RWPE2 (cell line): ENCODE measurements at regions not wholly inside any gene's neighbourhood (a gene's known extent, or its start where the extent isn't known, plus 50 kb on each side); places are given as distances from the start of the nearest gene placed in this dataset.

Source experiments
- ATAC-seq: fragments of 200-7000 bp; cut with Tn5 transposase; 3 replicates; pipeline ENCODE4 v1.9.1; 2021; ENCODE audit warnings: low read depth
- DNase-seq: peaks from one replicate; pipeline ENCODE4 v3.0.0-alpha.2; 2020; ENCODE audit warnings: low spot score
- H3K27ac ChIP-seq: fragments of 450-650 bp; 2 replicates; pipeline ENCODE4 v1.5.1; 2017; ENCODE audit warnings: mild to moderate bottlenecking; ENCODE audit not compliant: poor library complexity, severe bottlenecking
- H3K27me3 ChIP-seq: fragments of 250-450 bp; sonication (Bioruptor Pico); 2 replicates; pipeline ENCODE4 v1.5.1; 2021; ENCODE audit warnings: mild to moderate bottlenecking, moderate library complexity; ENCODE audit not compliant: insufficient read depth, poor library complexity, severe bottlenecking
- H3K36me3 ChIP-seq: fragments of 250-450 bp; sonication (Bioruptor Pico); 2 replicates; pipeline ENCODE4 v1.5.1; 2020; ENCODE audit warnings: low read depth, mild to moderate bottlenecking, moderate library complexity
- H3K4me1 ChIP-seq: fragments of 250-450 bp; sonication (Bioruptor Pico); 2 replicates; pipeline ENCODE4 v1.5.1; 2021; ENCODE audit warnings: mild to moderate bottlenecking, moderate library complexity; ENCODE audit not compliant: insufficient read depth, poor library complexity, severe bottlenecking
- H3K4me3 ChIP-seq: fragments of 250-450 bp; sonication (Bioruptor Pico); 2 replicates; pipeline ENCODE4 v1.5.1; 2021; ENCODE audit warnings: mild to moderate bottlenecking, moderate library complexity; ENCODE audit not compliant: severe bottlenecking
- H3K9me3 ChIP-seq: fragments of 250-450 bp; sonication (Bioruptor Pico); 2 replicates; pipeline ENCODE4 v1.5.1; 2021; ENCODE audit warnings: mild to moderate bottlenecking, moderate library complexity; ENCODE audit not compliant: severe bottlenecking
- CTCF ChIP-seq: fragments of 450-650 bp; IDR thresholded peaks from one replicate; pipeline ENCODE4 v1.5.1; 2017; ENCODE audit warnings: mild to moderate bottlenecking, moderate library complexity; ENCODE audit not compliant: poor library complexity, severe bottlenecking

DNA sequence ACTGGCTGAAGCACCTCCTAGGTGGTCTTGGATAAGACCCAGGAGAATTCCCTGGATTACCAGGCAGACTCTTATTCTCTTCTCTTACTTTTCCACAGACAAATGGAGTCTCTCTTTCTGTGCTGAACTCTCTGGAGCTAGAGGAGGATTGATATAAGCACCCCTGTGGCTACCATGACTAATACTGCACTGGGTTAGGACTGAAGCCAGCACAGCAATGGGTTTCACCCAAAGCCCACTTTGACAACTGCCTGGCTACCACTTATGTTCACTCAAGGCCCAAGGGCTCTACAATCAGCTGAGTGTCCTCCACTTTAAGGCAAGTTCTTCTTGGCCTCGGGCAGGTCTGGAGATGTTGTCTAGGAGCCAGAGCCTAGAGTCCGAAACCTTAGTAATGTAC lies 225.5 kb downstream of the DIPK2A start:
- no peaks in the 10 kb centered on the region for H3K9me3 ChIP-seq
- no peaks in the 10 kb centered on the region for H3K27me3 ChIP-seq
- H3K4me3 ChIP-seq: no peak overlapping the region
- no peaks in the 10 kb centered on the region for H3K36me3 ChIP-seq
- no peak for TF ChIP-seq CTCF
- H3K4me1 ChIP-seq: no peaks in the 10 kb centered on the region
- no peak for ATAC-seq
- no peak for DNase-seq
- H3K27ac ChIP-seq: no peak overlapping the region

DNA sequence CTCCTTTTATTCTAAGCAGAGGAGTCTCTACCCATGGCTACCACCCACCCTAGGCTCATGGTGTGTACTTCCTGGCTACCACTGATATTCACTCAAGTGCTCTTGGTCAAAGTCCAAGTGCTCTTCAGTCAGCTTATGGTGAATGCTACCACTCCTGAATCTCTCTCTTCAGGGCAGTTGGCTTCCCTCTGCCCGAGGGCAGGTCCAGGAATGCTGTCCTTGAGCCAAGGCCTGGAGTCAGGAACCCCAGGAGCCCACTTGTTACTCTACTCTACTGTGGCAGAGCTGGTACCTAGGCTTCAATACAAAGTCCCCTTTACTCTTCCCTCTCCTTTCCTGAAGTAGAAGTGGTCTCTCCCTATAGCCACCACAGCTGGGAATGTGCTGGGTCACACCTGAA lies 226.0 kb downstream of the DIPK2A start:
- Histone ChIP-seq H3K27me3 (no peaks in the 10 kb centered on the region), H3K4me3 (no peak overlapping the region), H3K4me1 (no peaks in the 10 kb centered on the region), H3K27ac (no peak overlapping the region), H3K9me3 (no peaks in the 10 kb centered on the region), H3K36me3 (no peaks in the 10 kb centered on the region)
- TF ChIP-seq CTCF: no peak
- DNase-seq (no peak), ATAC-seq (no peak)

DNA sequence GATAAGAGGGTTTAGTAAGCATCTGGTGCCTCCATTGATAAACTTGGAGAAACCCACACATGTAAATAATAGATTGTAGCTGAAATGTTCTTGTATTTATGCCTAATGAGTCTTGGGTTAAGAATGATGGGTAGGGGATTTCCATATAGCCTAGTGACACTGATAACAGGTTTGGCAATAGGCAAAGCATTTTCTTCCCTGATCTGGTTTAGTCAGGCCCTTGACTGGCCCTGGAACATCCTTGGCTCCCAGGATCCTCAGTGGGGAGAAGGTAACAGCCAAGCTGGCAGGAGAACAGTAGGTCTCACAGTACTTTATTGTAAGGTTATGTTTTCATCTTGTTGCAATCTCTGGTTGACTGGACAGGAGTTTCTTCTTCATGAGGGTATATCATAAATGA lies 228.4 kb downstream of the DIPK2A start:
- H3K9me3 ChIP-seq: no peaks in the 10 kb centered on the region
- no peaks in the 10 kb centered on the region for H3K4me1 ChIP-seq
- DNase-seq (no peak), ATAC-seq (no peak)
- no peak overlapping the region for H3K4me3 ChIP-seq
- H3K36me3 ChIP-seq: no peaks in the 10 kb centered on the region
- no peak overlapping the region for H3K27ac ChIP-seq
- TF ChIP-seq CTCF: no peak
- H3K27me3 ChIP-seq: no peaks in the 10 kb centered on the region

GRCh38 chr3:144200466-144200865 lies 228.8 kb downstream of the DIPK2A start:
- H3K27ac ChIP-seq: no peak overlapping the region
- no peak for DNase-seq

DNA sequence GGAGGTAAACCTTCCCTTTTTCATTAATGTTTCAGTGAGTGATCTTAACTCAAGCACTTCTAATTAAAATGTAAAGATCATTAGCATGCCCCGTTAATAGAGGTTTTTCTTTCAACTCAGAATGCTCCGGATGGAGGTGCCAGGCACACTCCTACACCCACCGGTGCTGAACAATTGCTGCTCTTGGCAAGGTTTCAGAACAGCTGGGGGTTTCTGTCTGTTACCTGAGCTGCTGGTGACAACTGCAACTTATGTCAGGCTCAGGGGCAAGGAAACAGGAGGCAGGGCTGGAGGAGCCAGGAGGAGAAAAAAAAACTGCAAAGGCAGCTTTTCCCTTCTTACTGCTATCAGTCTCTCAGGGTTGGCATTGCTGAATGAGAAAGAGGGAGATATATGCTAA lies 250.1 kb downstream of the DIPK2A start:
- no peaks in the 10 kb centered on the region for H3K4me1 ChIP-seq
- no peak for DNase-seq
- ATAC-seq: no peak
- no peak overlapping the region for H3K27ac ChIP-seq
- H3K9me3 ChIP-seq: no peaks in the 10 kb centered on the region
- no peak for TF ChIP-seq CTCF
- H3K36me3 ChIP-seq: no peaks in the 10 kb centered on the region
- no peak overlapping the region for H3K4me3 ChIP-seq
- H3K27me3 ChIP-seq: no peaks in the 10 kb centered on the region

More at GRCh38 chr3:144200466-144200865, 228.8 kb downstream of the DIPK2A start:
- H3K9me3 ChIP-seq: no peaks in the 10 kb centered on the region
- H3K27me3 ChIP-seq: no peaks in the 10 kb centered on the region
- no peaks in the 10 kb centered on the region for H3K4me1 ChIP-seq
- H3K36me3 ChIP-seq: no peaks in the 10 kb centered on the region
- no peak for ATAC-seq
- no peak overlapping the region for H3K4me3 ChIP-seq
- no peak for TF ChIP-seq CTCF
